C4-2B (cell line): ENCODE measurements at regions not wholly inside any gene's neighbourhood (a gene's known extent, or its start where the extent isn't known, plus 50 kb on each side); places are given as distances from the start of the nearest gene placed in this dataset.

Experiments used
- CTCF ChIP-seq: fragments of 450-650 bp; conservative IDR thresholded peaks from 2 replicates; pipeline ENCODE4 v1.5.1; 2017; ENCODE audit warnings: mild to moderate bottlenecking
- ZFX ChIP-seq: fragments of 450-650 bp; IDR thresholded peaks from 2 replicates; pipeline ENCODE4 v1.6.1; 2017

GRCh38 chr9:115733318-115734110, 420.1 kb upstream of the PAPPA start:
- no peak for TF ChIP-seq CTCF
- no peak for TF ChIP-seq ZFX
